NOMO-1 (cell line): ENCODE measurements at regions not wholly inside any gene's neighbourhood (a gene's known extent, or its start where the extent isn't known, plus 50 kb on each side); places are given as distances from the start of the nearest gene placed in this dataset.

Source experiments
- DNase-seq, 2 experiments: peaks; one replicate each; lab custom pipeline; 2025; ENCODE audit not compliant: unreplicated experiment in 2 of 2; lab: John Stamatoyannopoulos, UW

DNA sequence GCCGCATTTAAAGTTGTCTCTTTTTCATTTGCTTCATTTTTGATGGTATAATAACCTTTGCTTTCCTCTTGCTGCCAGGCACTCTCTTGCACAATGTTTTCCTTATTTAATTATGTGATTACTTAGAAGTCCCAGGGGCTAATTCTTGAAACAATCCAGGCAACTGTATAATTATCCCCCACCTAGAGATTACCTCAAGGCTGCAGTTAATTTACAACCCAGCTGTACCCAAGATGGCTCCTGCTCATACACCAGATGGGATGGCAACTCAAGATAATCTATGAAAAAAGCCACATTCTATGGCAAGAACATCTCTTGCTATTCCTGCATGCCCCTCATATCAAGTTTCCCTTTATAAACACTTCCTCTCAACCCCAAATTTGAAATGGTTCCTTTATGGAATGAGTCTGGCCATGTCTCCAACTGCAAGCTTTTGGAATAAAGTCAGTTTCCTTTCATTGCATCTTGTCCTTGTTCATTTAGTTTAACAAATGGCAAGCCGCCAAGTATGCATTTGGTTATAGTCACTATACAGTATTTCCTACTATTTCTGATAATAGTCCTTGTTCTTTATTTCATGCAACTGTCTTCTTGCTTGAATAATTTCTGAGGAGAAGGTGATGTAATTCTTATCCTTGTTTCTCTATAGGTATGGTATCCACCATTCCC lies 1042.6 kb downstream of the PLA2G4A start:
- DNase-seq: no peak

DNA sequence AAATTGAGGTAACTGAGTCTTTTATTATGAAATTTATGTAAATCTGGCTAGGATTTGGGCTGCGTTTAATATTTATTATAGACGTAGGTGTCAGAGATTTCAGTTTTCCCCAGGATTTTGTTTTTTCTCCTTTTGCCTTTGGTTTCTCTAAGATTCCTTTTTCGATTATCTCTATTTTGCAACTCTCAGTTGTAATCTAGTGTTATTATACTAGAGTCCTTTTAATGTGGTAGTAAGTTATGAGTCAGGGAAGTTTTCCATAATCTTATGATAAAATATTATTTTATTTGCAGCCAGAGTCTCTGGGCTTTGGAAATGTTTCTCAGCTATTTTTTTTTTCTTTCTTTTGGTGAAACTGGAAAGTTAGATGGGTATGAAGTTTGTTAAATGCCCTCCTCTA lies 1043.8 kb downstream of the PLA2G4A start:
- no peak for DNase-seq

GRCh38 chr1:187873126-187873525 lies 1044.4 kb downstream of the PLA2G4A start:
- DNase-seq: no peak

DNA sequence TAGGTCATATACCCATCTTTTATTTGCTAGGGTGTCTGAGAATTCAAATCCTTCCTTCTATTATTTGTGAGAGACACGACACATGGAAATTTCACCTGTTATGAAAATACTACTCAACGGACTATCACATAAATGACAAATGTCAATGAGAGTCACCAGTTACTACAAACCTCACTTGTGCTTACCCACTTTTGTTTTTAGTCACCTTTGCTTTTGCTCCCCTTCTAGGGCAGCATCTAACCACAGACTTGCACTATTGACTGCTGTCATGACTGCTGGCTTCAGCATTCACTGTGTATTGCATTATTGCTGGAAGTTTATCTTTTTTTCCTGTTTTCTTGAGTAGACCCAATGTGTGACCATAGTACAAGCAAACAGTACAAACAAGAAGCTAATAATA lies 1048.0 kb downstream of the PLA2G4A start:
- no peak for DNase-seq

- no peak for DNase-seq
These were observed 1048.5 kb downstream of the PLA2G4A start for GRCh38 chr1:187877220-187877619.

DNA sequence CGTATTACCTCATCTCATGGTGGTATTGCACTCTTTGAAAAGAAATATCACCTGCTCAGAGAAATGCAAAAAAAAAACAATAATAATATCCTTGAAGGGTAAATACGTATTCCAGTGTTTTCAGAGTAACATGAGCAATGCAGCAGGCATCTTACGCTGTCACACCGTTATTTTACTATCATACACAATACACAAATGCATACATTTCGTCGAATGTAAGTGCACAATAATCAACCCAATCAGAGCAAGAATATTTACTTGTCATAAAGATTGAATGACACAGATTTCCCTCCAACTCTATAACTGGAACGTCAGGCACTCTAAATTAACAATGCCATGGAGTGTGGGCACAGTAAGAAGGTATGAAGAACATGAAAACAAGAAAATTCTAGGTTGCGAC lies 1050.1 kb downstream of the PLA2G4A start:
- DNase-seq: no peak

GRCh38 chr1:187883356-187883755 lies 1054.6 kb downstream of the PLA2G4A start:
- no peak for DNase-seq

DNA sequence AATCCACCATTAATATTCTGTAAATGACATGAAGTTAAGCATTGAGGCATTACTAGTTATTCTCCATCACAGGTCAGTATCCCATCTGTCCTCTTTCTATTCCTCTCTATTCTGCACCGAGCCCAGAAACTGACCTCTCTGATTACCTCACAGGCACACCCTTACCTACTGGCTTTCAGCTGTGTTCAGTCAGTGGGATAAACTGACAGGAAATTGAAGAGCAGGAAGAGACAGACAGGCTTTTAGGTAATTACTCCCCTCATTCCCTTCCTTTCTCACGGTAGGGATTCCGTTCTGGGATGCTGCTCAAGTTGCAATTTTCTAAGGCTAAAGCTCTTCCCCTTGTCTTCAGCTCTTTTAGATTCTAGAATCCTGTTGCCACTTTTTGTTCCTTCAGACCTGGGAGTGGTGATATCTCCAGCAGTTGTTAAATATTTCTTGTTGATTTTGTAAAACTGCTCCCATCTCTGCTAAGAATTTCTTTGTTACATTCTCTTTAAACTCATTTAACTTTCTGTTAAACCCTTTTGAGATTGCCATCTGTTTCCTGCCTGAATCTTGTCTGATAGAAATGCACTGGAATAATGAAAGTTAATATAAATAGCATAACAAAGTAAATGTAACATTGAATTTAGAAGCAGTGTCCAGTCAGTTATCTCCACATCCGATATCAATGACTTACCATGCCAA lies 1063.4 kb downstream of the PLA2G4A start:
- DNase-seq: no peak

DNA sequence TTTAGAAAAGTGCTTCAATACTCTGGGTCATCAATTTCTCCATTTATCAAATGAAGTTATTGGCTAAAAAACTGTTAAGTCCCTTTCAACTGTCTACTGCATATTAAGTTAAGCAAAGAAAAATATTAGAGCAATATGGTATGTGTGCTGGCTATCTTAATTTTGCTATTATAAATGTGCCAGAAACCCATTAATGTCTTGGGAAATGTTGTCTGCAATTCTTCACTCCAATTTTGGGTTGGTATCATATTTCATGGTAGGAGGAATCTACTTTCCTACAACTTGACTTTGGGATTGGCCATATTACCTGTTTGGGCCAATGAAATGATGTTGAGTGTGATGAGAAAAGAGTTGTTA lies 1063.9 kb downstream of the PLA2G4A start:
- no peak for DNase-seq

DNA sequence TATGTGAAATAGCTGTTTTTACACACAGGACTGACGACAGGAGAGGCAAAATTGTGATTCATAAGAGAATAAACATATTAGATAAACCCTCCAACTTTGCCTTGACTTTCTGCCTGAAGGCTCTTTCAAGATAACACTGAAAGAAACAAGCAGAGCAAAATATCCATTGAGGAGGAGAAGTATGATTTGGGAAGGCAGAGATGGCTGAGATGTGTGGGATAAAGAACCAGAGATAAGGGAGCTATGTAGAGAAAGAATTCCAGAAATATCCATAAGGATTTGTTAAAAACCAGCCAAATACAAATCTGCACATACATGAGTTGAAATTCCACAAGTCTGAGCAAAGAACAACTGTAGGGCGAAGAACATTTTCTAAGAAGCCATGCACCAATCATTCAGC lies 1064.7 kb downstream of the PLA2G4A start:
- no peak for DNase-seq

GRCh38 chr1:187894349-187894748 lies 1065.6 kb downstream of the PLA2G4A start:
- no peak for DNase-seq

- no peak for DNase-seq
These were observed 1074.5 kb downstream of the PLA2G4A start for GRCh38 chr1:187903223-187903622.

DNA sequence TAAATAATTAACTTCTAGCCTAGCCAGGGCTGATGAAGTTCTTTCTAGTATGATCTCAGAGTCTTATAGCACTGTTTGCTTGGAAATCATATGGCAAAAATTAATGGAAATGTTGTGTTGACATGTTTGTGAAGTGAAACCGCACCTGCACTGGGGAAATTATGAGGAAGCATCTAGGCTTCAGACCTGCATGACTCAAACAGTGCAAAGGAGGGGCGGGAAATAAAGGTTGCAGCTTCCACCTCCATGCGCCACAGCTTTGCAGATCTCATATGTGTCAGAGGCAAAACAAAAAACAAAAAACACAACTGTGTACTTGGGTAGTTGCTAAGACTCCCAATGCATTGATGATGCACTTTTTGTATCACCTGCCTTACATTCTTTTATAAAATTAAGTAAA lies 1080.6 kb downstream of the PLA2G4A start:
- no peak for DNase-seq

- no peak for DNase-seq
These were observed 1083.1 kb downstream of the PLA2G4A start for GRCh38 chr1:187911820-187912219.

DNA sequence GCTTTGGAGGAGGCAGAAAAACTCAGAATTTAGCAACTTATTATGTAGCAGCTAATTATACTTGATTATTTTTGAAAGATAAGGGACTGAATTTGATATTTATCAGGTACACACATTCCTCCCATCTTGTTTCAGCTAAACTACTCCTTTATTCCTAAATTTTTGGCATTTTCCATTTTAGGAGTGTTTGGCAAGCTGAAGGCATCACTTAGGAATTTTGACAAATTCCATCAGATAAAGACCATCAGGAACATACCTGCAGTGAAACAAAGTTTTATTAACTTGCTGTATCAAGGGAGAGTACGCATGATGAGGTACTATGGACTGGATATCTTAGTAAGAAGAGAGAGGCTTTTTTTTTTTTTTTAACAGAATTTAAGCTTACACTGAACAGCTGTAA lies 1092.2 kb downstream of the PLA2G4A start:
- DNase-seq: no peak

DNA sequence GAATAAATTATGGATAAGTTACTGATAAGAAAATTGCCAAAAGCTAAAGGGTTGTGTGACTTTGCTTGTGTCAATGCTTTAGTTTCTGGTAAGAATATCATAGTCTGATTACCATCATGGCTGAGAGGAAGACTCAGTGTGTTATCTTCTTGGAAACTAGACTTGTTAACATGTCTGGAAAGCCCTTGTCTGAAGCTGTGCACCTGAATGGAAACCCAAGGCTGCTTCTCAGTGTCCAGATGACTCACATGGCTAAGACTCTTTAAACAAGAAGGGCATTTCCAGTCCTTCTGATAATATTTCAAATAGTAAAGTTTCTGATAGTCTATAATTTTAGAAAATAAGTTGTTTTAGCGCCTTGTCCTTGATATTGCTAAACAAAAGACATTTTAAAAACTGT lies 1092.7 kb downstream of the PLA2G4A start:
- DNase-seq: no peak

- DNase-seq: no peak
These were observed 1093.5 kb downstream of the PLA2G4A start for GRCh38 chr1:187922255-187922654.

DNA sequence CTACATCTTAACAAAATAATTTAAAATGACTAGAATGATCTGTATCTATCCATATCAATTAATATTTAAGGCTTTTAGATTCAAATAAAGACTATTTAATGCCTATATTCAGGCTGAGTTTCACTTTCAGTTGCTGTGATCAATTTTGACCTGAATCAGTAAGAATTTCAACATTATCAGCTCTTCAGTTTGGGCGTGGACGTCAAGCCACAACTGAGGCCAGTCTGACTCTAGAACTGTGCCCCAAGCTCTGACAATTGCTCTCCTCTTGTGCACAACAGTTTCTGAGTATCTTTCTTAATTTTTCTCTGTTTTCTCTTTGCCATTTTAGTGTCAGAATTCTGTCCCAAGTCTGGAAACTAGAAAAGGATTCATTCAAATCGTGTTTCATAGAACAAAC lies 1095.5 kb downstream of the PLA2G4A start:
- no peak for DNase-seq

GRCh38 chr1:187928288-187928687 lies 1099.5 kb downstream of the PLA2G4A start:
- DNase-seq: no peak

DNA sequence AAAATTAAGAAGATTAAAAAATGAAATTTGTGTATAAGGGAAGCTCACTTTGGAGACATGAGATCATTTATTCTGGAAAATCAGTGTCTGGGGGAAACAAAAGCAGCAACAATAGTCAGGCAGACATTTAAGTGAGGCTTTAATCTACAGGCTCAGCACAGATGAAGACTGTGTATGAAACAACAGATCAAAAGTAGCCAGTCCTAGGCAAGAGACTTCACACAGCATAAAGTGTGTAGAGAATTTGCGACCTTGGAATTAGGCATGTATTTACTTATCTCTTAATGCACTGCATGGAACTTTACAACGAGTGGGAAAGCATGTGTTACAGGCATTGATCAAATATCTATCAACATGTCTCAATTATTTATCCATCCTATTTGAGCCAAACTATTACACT lies 1099.9 kb downstream of the PLA2G4A start:
- DNase-seq: no peak

DNA sequence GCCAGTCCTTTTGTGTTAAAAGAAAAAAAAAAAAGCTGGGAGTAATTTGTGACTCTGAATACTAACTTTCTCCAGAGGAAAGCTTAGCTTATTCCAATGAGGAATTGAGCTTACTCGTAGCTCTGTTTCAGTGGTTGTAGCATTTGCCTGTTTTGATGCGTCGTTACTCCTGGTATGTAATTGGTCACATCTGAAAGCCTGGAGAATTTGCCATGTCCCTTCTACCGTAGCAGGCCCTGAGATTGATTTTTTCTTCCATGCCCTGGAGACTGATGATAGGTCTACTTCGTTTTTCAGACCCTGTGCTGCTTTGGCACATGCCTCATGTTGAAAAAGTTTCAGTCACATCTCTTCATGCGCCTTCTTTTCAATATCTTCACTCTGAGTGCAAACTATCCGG lies 1103.0 kb downstream of the PLA2G4A start:
- DNase-seq: no peak

DNA sequence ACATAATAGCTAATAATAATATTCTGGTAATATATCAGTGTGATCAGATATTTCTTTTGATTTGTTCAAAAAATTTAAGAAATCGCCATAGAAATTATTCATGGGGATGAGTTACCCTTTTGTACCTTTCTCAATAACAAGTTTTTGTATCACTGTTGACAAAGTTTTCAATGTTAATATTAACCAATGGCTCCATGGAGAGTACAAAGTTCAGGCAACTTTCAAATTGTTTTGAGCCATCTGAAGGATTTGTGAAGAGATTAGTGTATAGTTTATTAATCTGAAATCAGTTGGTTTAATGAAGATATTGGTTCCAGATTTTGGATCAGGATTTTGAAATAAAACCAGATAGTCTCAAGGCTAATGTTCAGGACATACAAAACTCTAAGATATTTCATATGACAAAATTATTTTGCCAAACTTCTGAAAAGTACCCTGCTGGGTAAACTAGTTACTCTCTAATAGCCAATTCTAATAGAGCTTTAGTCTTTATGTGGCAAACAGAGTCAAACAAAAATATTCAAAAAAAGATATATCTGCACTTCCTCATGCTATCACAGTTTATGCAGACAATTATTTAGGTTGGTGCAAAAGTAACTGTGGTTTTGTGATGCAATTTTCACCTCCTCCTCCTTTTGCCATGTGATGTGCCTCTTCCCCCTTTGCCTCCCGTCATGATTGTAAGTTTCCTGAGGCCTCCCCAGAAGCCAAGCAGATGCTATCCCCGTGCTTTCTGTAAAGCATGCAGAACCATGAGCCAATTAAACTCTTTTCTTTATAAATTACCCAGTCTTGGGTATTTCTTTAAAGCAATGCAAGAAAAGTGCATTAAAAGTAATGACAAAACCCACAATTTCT lies 1105.0 kb downstream of the PLA2G4A start:
- DNase-seq: no peak
